IMR-90 (cell line): ENCODE measurements at regions not wholly inside any gene's neighbourhood (a gene's known extent, or its start where the extent isn't known, plus 50 kb on each side); places are given as distances from the start of the nearest gene placed in this dataset.

Source experiments
- CEBPB ChIP-seq: IDR thresholded peaks from 2 replicates; pipeline ENCODE4 v1.6.1; 2012; ENCODE audit warnings: low read depth, low read length, improper control_type of control experiment
- CTCF ChIP-seq: conservative IDR thresholded peaks from 2 replicates; pipeline ENCODE4 v1.5.1; 2012; ENCODE audit warnings: mild to moderate bottlenecking, low read depth, low read length, improper control_type of control experiment
- POLR2A ChIP-seq: IDR thresholded peaks from 2 replicates; pipeline ENCODE4 v1.6.1; 2012; ENCODE audit warnings: mild to moderate bottlenecking, low read depth, low read length
- RAD21 ChIP-seq: IDR thresholded peaks from 2 replicates; pipeline ENCODE4 v1.6.1; 2012; ENCODE audit warnings: low read length, improper control_type of control experiment
- RCOR1 ChIP-seq: IDR thresholded peaks from 2 replicates; pipeline ENCODE4 v1.6.1; 2012; ENCODE audit warnings: mild to moderate bottlenecking, low read length, improper control_type of control experiment; ENCODE audit not compliant: insufficient replicate concordance
- RFX5 ChIP-seq: IDR thresholded peaks from 2 replicates; pipeline ENCODE4 v1.8.0; 2012; ENCODE audit warnings: low read depth, mild to moderate bottlenecking, low read length, moderate library complexity
- SMC3 ChIP-seq: fragments of 150-350 bp; IDR thresholded peaks from 2 replicates; pipeline ENCODE4 v1.6.1; 2016; ENCODE audit warnings: low read depth, mild to moderate bottlenecking, antibody characterized with exemption, low read length, moderate library complexity
- TF ChIP-seq, protein P1 (sequence below): fragments of 150-350 bp; IDR thresholded peaks from 2 replicates; pipeline ENCODE4 v1.6.1; 2017; ENCODE audit warnings: mild to moderate bottlenecking, antibody characterized with exemption, low read length, low read depth

DNA sequence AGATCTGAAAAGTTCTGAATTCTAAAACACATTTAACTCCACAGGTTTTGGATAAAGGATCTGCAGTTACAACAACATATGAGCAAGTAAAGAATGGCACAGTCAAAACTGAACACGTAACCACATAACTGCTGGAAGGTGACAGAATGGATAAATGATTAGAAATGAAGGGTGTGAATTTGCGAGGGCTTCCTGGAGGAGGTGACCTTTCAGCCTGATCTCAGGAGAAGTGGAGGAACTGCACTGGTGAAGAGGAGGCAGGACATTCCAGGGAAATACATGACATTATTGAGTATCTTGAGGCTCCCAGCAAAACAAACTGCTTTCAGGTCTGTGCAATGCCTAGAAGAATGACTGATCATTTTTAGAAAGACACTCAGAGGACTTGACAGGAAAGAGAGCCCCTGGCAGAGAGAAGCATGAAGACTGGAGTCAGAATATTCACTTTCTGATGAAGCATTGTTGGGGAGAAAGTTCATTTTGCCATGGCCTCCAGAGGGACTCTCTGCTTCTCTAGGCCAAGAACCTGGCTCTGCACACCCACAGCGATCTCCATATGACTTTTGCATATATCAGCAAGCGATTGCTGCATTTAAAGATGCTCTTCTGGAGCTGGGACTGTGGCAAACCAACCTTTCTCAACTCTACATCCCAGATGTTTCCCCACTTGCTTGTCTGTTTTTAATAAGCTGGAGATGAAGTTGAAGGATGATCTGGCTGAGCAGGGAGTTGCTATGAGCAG, 122.7 kb upstream of the FAM78B start:
- TF ChIP-seq CTCF, result no peak
- no peak for TF ChIP-seq RCOR1
- TF ChIP-seq SMC3, result no peak
- TF ChIP-seq POLR2A, result no peak
- TF ChIP-seq, protein P1, sequence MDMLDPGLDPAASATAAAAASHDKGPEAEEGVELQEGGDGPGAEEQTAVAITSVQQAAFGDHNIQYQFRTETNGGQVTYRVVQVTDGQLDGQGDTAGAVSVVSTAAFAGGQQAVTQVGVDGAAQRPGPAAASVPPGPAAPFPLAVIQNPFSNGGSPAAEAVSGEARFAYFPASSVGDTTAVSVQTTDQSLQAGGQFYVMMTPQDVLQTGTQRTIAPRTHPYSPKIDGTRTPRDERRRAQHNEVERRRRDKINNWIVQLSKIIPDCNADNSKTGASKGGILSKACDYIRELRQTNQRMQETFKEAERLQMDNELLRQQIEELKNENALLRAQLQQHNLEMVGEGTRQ, result no peak
- TF ChIP-seq RAD21, result no peak
- no peak for TF ChIP-seq CEBPB
- TF ChIP-seq RFX5, result no peak
